ENCODE measurements at regions not wholly inside any gene's neighbourhood (a gene's known extent, or its start where the extent isn't known, plus 50 kb on each side); places are given as distances from the start of the nearest gene placed in this dataset.

DNA sequence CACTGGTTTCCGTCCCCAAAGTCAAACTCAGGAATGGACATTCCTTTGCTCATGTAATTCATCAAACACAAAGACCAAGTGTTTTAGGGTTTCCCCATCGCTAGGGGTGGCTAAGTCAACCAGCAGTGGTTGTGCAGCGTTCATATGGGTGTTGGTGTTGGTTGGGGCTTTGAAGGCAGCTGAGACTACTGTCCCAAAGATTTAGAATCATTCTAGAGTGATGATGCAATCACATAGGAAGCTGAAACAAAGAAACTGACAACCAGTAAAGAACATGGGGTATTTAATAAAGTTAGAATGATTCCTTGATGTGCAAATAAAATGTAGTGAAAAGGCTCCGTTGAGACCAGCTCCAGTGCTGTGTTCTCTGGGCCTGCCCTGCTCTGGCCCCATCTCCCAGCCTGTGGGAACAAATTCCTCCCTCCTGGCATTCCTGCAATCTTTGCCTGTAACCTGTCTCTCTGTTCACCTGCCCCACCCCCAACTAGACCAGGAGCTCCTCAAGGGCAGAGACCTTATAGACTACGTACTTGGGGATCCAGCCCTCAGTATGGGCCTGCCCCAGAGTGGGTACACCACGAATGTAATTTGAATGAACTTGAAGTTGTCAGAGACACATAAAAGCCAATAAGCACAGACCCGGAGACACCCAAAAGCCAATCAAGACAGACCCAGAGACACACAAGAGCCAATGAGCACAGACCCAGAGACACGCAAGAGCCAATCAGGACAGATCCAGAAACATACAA, 191.7 kb upstream of the TWIST2 start:
- DNase-seq: no peak

DNA sequence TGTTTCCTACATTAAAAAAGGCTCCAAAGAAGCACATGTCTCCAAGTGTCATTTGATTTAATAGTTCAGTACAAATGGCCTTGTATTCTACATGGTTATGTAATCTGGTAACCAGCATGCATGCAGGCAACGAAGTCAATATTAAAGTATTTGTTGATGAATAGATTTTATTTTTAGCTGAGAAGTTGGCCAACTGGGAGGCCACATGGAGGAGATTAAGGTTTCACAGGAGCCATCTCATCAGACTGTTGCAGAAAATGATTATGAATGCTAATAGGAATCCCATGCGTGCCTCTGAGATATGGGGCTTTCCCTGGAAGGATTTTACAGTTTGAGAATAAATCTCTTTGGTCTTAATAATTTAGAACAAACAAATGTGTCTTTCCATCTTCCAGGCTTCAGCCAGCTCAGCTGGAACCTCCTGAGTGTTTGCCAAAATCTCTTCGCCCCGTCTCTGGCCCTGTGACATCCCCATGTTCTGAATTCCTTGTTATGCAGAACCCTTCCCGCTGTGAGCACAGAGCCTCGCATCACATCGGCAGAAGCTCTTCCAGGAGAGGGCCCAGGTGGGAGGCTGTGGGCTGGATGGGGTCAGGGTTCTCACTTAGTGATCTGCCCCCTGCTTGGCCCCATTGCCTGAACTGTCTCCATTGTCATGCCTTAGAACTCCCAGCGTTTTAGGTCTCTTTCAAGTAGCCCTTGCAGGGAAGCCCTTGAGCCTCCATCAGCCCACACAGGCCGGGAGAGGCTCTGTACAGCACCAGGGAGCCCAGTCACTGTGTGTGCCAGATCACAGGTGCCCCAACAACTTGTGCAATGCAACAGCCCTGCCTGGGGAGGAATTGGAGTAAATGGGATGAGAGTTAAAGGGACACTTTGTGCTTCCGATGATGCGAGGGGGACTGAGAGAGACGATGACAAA, 190.5 kb upstream of the TWIST2 start:
- DNase-seq: no peak

DNA sequence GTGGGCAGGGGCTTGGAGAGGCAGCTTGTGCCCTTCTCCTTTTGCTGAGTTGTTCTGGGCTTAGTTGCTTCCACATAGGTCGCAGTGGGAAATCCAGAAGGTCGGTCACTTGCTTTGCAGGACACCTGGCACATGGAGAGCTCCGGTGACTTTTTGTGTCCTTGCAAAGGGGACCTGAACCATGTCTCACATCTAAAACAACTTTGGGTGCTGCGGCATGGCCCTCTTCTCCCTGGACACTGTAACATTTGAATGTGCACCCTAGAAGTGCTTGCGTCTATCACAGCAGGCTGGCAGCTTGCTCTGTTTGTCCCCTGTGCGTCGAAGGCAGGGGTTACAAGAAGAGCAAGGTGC, 189.9 kb upstream of the TWIST2 start:
- no peak for DNase-seq

DNA sequence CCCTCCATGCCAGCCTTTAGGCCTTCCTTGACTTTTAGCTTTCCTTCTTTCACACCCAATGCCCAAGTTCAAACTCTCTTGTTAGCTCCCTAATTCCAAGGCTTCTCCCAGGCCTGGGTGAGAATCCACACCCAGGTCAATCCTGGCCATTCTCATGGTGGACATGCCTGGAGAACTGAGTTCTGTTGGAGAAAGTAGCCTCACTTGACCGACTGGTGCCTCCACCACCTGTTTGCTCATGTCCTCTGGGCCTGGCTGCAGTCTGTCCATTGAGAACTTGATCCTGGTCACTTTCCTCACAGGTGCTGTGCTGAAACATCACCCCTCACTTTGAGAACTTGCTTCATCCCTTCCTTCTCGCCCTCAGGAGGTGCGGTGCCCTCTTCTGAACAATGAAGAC, 189.1 kb upstream of the TWIST2 start:
- DNase-seq: no peak

DNA sequence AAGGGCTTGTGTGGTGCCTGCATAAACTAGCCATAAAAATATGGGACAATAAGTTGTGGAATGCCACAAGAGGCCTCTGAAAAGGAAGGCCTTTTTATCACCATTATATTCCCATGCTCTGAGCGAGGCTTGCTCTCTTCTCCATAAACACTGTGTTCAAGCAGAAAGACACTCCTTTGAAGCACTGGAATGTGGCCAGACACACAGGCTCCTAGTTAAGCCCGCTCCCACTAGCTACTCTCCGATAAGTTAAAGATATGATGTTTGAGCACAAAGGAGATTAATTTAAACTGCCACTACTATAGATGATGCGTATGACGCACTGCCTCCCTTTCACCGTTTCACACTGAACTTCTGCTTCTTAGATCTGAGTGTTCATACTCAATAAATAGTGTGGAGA, 188.7 kb upstream of the TWIST2 start:
- no peak for DNase-seq

DNA sequence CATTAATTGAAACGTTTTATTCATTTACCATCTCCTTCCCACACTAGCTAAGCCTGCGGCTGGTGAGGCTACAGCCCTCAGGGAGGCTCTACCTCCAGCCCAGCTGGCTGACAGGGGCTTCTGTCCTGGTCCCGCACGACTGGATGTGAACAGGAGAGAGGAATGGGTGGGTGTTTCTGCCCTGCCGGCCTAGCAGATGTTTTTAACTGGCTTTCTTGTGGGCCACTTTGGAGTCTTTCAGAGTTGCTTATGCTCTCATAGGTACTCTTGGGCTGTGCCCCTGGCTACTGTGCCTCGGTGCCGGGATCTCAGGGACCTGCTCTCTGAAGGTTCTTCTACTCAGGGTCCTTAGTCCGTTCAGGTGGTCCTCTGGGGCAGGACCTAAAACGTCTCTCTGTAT, 184.3 kb upstream of the TWIST2 start:
- DNase-seq: no peak

DNA sequence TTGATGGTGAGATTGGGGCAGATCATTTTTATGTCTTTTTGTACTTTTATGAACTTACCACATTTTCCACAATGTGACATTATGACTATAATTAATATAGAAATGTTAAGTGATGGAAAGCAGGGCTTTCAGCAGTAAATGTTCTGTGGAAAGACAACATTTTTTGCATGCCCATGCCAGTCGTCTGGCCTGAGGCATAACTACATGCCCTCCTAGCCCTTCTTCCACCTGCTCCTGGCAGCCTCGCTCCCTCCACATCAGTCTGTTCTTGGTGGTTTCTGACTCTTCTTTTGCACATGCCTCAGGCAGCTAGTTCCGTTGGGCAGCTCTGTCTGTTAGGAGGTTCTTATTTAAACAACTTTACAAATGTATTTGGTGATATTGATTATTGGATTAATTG, 182.0 kb upstream of the TWIST2 start:
- no peak for DNase-seq

DNA sequence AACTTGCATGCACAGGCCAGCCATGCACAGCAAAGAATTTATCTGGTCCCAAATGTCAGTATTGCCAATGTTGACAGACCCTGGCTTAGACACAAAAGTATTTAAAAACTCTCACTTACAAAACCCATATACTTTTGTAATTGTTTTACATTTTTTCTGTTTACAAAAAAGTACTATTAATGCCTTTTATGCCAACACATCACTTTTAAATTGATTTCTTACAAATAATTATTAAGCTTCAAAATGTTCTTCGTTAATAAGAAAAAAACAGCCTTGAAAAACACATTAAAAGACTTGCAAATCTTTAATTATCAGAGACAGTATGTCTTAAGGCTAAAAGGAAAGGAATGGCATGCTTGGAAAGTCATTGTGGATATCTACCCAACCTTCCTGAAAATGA, 181.3 kb upstream of the TWIST2 start:
- DNase-seq: no peak

DNA sequence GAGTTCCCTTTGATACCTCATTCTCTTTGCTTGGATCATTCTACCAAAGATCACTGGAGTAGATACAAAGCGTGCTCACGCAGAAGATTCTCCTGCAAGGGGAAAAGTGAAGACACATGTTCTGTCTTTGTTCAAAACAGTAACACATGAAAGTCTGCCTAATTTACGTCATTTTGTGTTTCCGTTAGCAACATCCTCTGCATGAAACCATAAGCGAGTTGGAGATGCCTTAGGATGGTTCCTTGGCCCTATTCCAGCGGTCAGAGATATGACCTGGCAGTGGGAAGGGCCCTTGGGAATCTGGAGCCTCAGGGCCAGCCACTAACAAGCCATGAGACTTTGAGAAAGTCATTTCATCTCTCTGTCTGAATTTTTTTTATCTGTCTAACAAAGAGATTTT, 180.9 kb upstream of the TWIST2 start:
- DNase-seq: no peak

DNA sequence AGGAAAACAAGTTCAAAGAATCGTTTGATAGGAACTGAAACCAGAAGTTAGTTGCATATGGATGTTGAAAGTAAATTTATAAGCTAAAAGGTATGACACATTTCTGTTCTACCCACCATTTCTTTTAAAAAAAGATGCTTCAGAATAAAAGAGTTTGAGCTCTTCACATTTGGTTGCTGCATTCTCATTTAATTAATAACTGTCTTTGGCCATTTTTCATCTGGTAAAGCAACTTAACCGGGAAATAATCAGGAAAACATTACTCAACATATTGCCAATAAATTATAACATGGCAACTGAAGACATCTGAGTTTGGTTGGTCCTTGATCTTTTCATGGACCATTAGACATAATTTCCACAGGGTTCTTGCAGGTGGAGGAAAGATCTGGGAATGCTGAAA, 180.2 kb upstream of the TWIST2 start:
- no peak for DNase-seq

DNA sequence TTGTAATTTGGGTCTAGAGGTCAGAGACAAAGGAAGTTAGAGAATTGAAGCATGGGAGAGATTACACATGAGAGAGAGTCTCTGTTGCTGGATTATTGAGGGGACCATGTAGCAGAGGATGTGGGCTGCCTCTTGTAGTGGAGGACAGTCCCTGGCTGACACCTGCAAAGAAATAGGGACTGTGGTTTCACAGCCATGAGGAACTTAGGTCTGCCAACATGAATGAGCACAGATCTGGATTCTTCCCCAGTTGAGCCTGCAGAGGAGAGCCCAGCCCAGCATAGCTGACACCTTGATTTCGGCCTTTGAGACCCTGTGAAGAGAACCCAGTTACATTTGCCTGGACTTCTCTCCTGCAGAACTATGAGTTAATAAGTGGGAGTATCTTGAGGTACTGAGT, 179.5 kb upstream of the TWIST2 start:
- no peak for DNase-seq

DNA sequence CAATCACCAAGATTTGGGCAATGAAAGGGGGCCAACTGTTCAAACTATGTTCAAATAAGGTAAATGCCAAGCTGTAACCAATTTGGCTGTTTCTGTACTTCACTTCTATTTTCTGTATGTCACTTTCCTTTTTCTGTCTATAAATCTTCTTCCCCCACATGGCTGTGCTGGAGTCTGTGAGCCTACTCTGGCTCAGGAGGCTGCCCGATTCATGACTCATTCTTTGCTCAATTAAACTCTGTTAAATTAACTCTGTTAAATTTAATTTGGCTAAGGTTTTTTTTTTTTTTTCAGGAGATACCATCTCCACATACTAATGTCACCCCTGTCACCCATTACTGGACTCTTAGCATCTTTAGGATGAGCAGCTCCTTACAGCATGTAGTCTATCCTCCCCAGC, 178.8 kb upstream of the TWIST2 start:
- no peak for DNase-seq

DNA sequence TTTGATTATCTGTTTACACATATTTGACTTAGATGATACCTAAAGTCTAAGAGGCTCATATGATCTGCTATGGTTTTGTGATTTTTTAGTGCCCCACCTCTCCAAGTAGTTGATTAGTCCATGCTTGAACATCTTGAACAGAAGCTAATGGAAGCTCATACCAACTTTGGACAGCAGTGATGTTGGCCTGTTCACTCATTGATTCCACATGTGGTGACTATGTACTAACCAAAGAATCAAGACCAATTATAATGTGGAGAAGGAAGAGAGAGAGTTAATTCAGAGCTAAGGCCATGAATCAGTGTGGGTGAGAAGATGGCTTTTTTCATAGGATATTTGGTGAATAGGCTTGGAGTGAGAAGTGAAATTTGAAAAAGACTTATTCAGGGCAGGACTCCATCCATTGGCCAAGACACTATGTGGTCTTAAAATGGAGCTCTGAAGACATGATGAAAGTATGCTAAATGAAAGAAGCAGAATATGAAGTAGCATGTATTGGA, 178.3 kb upstream of the TWIST2 start:
- DNase-seq: no peak

DNA sequence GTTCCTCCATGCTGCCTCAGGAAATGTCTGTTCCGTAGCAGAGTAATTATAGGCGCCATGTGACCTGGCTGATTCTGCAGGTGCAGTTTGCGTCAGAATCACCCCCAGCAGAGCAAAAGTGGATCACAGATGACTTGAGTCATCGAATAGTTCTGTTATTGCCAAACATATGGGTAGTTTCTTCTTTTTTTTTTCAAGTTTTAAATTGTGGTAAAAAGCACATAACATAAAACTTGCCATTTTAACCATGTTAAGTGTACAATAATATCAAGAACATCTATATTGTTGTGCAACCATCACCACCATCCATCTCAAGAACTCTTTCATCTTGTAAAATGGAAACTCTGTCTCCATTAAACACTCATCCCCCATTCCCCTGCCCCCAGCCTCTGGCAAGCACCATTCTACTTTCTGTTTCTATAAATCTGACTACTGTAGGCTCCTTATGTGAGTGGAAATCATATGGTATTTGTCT, 177.7 kb upstream of the TWIST2 start:
- no peak for DNase-seq

DNA sequence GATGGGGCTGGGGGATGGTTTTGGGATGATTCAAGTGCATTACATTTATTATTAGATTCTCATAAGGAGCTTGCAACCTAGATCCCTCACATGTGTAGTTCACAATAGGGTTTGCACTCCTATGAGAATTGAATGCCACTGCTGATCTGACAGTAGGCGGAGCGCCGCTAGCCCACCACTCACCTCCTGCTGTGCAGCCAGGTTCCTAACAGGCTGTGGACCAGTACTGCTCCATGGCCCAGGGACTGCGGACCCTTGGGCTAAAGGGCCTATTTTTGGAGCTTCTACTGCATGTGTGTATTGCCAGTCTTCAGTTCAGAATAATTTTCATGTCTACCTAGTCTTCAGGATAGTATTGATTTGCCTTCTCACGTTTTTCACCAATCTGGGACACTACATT, 165.3 kb upstream of the TWIST2 start:
- no peak for DNase-seq

DNA sequence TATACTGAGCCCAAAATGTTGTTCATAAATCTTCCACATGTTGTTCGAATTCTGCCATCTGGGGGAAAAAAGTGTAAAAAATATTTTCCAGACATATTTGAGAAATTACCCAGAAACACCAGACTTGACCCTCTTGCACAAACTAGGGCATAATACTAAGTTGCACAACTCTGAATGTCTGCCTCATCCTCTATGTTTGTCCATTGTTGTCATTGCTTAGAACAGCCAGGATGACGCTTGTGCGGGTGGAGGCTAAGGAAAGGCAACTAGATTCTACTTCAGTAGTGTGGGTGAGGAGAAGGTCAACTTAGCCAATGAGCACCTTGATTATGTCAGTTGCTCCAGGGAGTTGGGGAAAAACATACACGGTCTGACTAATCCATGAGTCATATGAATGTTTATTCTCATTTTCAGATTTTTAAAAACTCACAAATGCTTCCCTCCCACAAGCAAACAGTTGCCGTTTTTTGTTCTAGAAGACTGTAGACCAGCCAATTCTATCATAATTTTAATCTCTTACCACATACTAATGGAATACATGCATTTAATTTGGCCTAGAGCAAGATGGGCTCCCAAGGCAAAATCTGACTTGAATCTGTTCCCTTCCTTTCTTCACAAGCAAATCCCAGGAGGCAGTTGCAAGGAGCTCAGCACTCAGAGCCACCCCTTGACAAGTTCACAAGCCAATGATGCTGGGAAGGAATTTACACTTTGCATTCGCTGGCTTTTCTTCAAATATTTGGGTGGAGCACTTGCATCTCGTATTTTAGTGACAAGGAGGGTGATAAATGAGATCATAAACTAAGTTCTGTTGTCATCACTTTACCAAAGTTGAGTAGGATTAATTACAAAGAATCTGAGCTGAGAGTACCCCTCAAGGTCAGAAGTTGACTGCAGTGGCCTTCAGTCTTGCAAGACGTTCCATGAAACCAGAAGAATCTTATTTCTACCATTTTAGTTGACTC, 163.2 kb upstream of the TWIST2 start:
- no peak for DNase-seq

DNA sequence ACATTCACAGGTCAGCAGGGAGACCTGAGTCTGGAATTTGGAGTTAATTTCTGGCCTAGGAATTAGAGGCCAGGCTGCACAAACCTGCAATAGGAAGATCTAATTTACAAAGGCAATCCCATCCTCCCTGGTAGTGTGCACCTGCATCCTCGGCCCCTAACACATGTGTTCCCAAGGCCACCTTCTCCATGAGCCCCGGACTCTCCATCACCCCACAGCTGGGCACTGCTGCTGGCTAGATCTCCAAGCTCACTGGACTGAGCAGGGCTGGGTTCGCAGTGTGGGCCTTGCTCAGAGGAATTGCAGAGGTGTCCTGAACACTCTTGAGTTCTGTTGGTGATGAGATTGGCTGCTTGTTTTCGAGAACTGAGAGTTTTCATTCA, 162.6 kb upstream of the TWIST2 start:
- no peak for DNase-seq

DNA sequence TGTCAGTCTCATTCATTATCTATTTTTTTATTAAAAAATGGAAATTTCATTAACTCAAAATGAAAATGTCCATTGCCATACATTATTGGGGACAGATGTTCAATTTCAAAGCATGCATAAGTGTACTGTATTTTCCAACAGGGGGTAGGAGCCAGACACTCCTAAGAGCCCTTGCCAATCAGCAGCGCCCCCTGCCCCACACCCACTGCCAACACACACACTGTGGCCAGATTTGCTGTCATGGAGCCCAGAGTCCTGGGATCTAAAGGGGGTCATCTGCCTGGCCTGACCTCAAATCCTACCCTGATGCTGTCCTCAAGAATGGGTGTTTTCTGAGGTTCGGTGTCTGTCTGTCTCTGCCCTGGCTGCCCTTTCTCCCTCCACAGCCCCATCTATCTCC, 162.2 kb upstream of the TWIST2 start:
- DNase-seq: no peak

DNA sequence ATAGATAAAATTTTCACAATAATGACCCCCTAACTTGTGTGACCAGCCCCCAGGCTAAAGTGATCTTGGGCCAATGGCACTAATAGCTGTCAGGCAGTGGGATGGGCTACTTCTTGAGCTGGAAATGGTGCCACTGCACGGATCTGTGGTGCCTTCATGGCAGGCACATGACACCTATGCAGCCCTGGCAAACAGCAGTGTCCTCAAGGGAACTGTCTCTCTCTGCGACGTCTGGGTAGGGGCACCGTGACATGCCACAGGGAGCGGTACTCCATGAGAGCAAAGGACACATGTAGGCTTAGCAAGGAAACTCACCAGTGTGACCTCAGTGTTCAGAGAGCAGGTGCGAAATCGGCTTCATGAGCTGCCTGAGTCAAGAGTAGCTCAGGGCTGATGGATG, 161.7 kb upstream of the TWIST2 start:
- DNase-seq: no peak

DNA sequence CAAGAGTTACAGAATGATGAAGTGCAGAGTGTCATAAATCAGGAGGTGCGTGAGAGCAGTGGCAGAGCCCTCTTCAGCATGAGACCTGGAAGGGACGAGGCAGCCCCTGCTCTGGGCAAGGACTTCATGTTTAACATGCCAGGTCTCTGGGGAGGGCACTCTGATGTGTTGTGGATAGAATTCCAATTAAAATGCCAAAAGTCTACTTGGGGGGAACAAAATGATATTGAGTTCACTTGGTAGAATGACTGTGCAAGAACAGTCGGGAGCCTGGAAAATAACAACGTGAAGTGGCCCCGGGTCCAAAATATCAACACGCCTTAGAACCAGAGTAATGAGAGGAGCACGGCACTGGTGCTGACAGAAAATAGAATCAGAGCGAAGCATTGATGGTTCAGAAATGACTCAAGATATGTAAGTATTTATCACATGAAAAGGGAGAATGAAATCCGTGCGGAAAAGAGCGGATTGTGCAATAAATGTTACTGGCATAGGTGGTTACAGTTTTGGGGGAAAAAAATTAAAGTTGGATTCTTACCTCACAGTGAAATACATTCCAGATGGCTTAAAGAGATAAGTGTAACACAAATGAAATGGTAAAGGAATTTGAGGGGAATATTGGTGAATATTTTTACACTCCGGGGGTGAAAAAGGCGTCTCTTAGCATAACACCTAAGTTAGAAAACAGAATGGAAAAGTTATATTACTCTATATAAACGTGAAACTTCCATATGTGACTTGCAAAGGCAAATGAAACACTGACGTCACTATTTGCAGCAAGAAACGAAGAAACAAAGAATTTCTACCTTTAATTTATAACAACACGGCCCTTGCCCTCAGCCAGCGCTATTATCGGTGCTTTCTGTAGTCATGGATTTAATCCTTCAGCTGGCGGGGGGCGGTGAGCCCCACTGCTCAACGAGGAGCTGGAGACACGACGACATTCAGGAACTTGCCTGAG, 159.4 kb upstream of the TWIST2 start:
- DNase-seq: no peak

DNA sequence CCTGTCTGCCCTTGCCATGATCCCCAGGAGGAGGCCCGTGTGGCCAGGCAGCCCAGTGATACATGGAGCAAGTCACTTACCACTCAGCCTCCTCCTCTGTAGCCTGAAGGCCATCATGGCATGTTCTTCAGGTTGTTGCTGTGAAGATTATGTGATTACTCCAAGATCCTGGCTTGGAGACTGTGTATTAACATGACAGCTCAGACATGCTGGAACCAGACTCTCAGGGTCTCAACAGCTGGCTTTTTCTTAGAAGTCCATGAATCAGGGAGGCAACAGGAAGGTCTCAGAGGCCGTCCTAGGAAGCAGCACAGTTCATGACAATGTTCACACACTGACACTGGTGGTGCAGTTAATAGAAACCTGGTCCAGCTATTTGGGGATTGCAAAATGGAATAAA, 158.6 kb upstream of the TWIST2 start:
- DNase-seq: no peak

DNA sequence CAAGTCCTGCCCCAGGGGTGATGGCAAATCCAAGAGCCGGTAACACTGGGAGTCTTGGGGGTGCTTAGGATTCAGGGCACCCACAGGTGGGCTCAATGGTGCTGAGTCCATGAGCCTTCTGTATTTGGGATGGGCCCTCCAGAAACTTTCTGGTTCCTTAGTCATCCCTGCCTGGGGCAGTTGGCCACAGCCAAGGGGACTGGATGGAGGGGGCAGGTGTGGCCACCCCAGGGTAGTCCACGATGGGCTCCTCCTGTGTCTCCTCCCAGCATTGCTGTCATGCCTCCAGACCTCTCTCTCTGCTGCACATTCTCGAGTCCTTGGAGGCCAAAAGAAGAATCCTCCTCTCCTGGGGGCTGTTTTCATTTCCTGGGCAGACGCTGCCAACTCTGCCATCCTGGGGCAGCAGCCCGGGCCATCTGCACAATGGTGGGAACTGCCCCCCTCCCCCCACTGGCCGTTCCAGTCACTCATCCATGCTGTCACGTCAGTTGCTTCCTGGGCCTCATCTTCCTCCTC, 158.0 kb upstream of the TWIST2 start:
- DNase-seq: no peak
